ENCODE measurements at regions not wholly inside any gene's neighbourhood (a gene's known extent, or its start where the extent isn't known, plus 50 kb on each side); places are given as distances from the start of the nearest gene placed in this dataset.
"Not testable (repeated sequence)": the region's sequence is repeated elsewhere in the genome, so short reads cannot be mapped to it uniquely, and the experiment has no call there.

- not testable (repeated sequence) for DNase-seq
Measured at GRCh38 chr21:7837315-7837714, 2684.1 kb upstream of the TPTE start.

GRCh38 chr21:7853426-7853825 is 2668.0 kb upstream of the TPTE start:
- DNase-seq: not testable (repeated sequence)

GRCh38 chr21:7853836-7854235 is 2667.5 kb upstream of the TPTE start:
- not testable (repeated sequence) for DNase-seq
